Amygdala (tissue), 56 donors: ENCODE measurements at regions not wholly inside any gene's neighbourhood (a gene's known extent, or its start where the extent isn't known, plus 50 kb on each side); places are given as distances from the start of the nearest gene placed in this dataset.
"Not testable (repeated sequence)": the region's sequence is repeated elsewhere in the genome, so short reads cannot be mapped to it uniquely, and the experiment has no call there.

Source experiments
- DNase-seq, 56 donors: peaks; one replicate each; lab custom pipeline; 2025; lab: John Stamatoyannopoulos, UW

- no peak for DNase-seq
Observed at GRCh38 chr13:44680746-44681355, 104.7 kb upstream of the TSC22D1 start.

- DNase-seq = no peak
Observed at GRCh38 chr13:44679597-44679996, 103.5 kb upstream of the TSC22D1 start.

- no peak for DNase-seq
Observed at GRCh38 chr13:44678197-44678596, 102.1 kb upstream of the TSC22D1 start.

- DNase-seq = no peak
Observed at GRCh38 chr13:44676534-44676933, 100.4 kb upstream of the TSC22D1 start.

- no peak for DNase-seq
Observed at GRCh38 chr13:44669534-44669933, 93.4 kb upstream of the TSC22D1 start.

- no peak for DNase-seq
Observed at GRCh38 chr13:44668688-44669087, 92.6 kb upstream of the TSC22D1 start.

- DNase-seq = no peak
Observed at GRCh38 chr13:44667943-44668342, 91.8 kb upstream of the TSC22D1 start.

GRCh38 chr13:44666538-44666937, 90.4 kb upstream of the TSC22D1 start:
- DNase-seq = not testable (repeated sequence)

- DNase-seq = no peak
Observed at GRCh38 chr13:44664308-44664707, 88.2 kb upstream of the TSC22D1 start.

GRCh38 chr13:44662515-44662914, 86.4 kb upstream of the TSC22D1 start:
- DNase-seq = no peak

- no peak for DNase-seq
Observed at GRCh38 chr13:44661936-44662335, 85.8 kb upstream of the TSC22D1 start.

GRCh38 chr13:44660050-44660449, 83.9 kb upstream of the TSC22D1 start:
- no peak for DNase-seq

- DNase-seq = no peak
Observed at GRCh38 chr13:44652962-44653660, 77.0 kb upstream of the TSC22D1 start.

GRCh38 chr13:44652168-44652567, 76.0 kb upstream of the TSC22D1 start:
- DNase-seq = no peak

- DNase-seq = no peak
Observed at GRCh38 chr13:44651724-44652123, 75.6 kb upstream of the TSC22D1 start.

GRCh38 chr13:44651209-44651608, 75.1 kb upstream of the TSC22D1 start:
- DNase-seq = no peak

- DNase-seq = no peak
Observed at GRCh38 chr13:44649834-44650233, 73.7 kb upstream of the TSC22D1 start.

- no peak for DNase-seq
Observed at GRCh38 chr13:44649104-44649428, 72.9 kb upstream of the TSC22D1 start.

GRCh38 chr13:44648392-44649103, 72.4 kb upstream of the TSC22D1 start:
- DNase-seq = no peak

GRCh38 chr13:44647560-44647959, 71.4 kb upstream of the TSC22D1 start:
- not testable (repeated sequence) for DNase-seq

GRCh38 chr13:44646044-44646443, 69.9 kb upstream of the TSC22D1 start:
- no peak for DNase-seq

- DNase-seq = no peak
Observed at GRCh38 chr13:44643256-44643655, 67.1 kb upstream of the TSC22D1 start.
